ENCODE measurements at regions not wholly inside any gene's neighbourhood (a gene's known extent, or its start where the extent isn't known, plus 50 kb on each side); places are given as distances from the start of the nearest gene placed in this dataset.

- TF ChIP-seq, protein P1, sequence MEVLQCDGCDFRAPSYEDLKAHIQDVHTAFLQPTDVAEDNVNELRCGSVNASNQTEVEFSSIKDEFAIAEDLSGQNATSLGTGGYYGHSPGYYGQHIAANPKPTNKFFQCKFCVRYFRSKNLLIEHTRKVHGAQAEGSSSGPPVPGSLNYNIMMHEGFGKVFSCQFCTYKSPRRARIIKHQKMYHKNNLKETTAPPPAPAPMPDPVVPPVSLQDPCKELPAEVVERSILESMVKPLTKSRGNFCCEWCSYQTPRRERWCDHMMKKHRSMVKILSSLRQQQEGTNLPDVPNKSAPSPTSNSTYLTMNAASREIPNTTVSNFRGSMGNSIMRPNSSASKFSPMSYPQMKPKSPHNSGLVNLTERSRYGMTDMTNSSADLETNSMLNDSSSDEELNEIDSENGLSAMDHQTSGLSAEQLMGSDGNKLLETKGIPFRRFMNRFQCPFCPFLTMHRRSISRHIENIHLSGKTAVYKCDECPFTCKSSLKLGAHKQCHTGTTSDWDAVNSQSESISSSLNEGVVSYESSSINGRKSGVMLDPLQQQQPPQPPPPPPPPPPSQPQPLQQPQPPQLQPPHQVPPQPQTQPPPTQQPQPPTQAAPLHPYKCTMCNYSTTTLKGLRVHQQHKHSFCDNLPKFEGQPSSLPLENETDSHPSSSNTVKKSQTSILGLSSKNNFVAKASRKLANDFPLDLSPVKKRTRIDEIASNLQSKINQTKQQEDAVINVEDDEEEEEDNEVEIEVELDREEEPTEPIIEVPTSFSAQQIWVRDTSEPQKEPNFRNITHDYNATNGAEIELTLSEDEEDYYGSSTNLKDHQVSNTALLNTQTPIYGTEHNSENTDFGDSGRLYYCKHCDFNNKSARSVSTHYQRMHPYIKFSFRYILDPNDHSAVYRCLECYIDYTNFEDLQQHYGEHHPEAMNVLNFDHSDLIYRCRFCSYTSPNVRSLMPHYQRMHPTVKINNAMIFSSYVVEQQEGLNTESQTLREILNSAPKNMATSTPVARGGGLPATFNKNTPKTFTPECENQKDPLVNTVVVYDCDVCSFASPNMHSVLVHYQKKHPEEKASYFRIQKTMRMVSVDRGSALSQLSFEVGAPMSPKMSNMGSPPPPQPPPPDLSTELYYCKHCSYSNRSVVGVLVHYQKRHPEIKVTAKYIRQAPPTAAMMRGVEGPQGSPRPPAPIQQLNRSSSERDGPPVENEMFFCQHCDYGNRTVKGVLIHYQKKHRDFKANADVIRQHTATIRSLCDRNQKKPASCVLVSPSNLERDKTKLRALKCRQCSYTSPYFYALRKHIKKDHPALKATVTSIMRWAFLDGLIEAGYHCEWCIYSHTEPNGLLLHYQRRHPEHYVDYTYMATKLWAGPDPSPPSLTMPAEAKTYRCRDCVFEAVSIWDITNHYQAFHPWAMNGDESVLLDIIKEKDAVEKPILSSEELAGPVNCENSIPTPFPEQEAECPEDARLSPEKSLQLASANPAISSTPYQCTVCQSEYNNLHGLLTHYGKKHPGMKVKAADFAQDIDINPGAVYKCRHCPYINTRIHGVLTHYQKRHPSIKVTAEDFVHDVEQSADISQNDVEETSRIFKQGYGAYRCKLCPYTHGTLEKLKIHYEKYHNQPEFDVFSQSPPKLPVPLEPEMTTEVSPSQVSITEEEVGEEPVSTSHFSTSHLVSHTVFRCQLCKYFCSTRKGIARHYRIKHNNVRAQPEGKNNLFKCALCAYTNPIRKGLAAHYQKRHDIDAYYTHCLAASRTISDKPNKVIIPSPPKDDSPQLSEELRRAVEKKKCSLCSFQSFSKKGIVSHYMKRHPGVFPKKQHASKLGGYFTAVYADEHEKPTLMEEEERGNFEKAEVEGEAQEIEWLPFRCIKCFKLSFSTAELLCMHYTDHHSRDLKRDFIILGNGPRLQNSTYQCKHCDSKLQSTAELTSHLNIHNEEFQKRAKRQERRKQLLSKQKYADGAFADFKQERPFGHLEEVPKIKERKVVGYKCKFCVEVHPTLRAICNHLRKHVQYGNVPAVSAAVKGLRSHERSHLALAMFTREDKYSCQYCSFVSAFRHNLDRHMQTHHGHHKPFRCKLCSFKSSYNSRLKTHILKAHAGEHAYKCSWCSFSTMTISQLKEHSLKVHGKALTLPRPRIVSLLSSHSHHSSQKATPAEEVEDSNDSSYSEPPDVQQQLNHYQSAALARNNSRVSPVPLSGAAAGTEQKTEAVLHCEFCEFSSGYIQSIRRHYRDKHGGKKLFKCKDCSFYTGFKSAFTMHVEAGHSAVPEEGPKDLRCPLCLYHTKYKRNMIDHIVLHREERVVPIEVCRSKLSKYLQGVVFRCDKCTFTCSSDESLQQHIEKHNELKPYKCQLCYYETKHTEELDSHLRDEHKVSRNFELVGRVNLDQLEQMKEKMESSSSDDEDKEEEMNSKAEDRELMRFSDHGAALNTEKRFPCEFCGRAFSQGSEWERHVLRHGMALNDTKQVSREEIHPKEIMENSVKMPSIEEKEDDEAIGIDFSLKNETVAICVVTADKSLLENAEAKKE (CRISPR knock-in tag; IDR thresholded peaks at IDR 0.05) = no peak
- TF ChIP-seq EZH2 (IDR thresholded peaks at IDR 0.05; ENCODE audit: low read depth, unreplicated experiment) = no peak
Measured at GRCh38 chr18:45213040-45213333, 402.3 kb upstream of the SLC14A2 start (continued).

DNA sequence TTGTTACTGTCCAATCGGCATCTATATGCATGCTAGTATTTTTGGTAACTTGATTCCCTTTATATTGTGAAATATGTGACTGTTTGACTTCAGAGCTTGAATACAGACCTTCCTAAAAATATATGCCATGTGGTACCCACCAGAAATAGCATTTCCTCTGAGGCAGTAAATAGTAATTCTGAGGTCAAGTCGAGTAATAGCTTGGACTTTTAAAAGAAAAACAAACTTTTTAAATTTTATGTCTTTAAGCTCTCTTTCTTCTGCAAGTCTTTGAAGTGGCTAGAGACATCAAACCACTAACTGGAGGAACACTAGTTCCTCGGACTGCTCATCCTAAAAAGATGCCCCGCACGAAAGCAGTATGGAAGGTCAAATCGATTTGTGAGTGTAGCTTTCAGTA lies 396.8 kb upstream of the SLC14A2 start:
- Mint-ChIP-seq H3K27ac (no peak overlapping the region), H3K4me3 (no peak overlapping the region), H3K36me3 (ENCODE audit: low read depth) (no peaks in the 10 kb centered on the region), H3K27me3 (ENCODE audit: insufficient read depth, low read depth, poor library complexity) (no peaks in the 10 kb centered on the region), H3K9me3 (no peaks in the 10 kb centered on the region), H3K4me1 (peaks cover 5% of the 10 kb centered on the region; the same call in 2 of the 3 replicates)
- no peak for ATAC-seq
- Histone ChIP-seq H3K4me3 (no peak overlapping the region), H3K9me2 (ENCODE audit: insufficient read depth) (peaks cover 12% of the 10 kb centered on the region; the same call in 1 of the 2 replicates), H4K20me1 (replicated peaks; ENCODE audit: insufficient read depth) (no peaks in the 10 kb centered on the region), H3K27ac (ENCODE audit: low read depth) (no peak overlapping the region), H3K36me3 (ENCODE audit: insufficient read depth) (no peaks in the 10 kb centered on the region), H3K79me2 (replicated peaks; ENCODE audit: insufficient read depth) (no peaks in the 10 kb centered on the region), H3F3A (replicated peaks; ENCODE audit: low read depth) (no peaks in the 10 kb centered on the region), H3K27me3 (ENCODE audit: insufficient read depth) (no peaks in the 10 kb centered on the region), H3K4me2 (no peak overlapping the region), H2AFZ (no peak overlapping the region), H3K4me1 (ENCODE audit: insufficient read depth) (peaks cover 3% of the 10 kb centered on the region; the same call in 1 of the 2 replicates)
- DNase-seq (ENCODE audit: low spot score) = no peak
- TF ChIP-seq, protein P2, sequence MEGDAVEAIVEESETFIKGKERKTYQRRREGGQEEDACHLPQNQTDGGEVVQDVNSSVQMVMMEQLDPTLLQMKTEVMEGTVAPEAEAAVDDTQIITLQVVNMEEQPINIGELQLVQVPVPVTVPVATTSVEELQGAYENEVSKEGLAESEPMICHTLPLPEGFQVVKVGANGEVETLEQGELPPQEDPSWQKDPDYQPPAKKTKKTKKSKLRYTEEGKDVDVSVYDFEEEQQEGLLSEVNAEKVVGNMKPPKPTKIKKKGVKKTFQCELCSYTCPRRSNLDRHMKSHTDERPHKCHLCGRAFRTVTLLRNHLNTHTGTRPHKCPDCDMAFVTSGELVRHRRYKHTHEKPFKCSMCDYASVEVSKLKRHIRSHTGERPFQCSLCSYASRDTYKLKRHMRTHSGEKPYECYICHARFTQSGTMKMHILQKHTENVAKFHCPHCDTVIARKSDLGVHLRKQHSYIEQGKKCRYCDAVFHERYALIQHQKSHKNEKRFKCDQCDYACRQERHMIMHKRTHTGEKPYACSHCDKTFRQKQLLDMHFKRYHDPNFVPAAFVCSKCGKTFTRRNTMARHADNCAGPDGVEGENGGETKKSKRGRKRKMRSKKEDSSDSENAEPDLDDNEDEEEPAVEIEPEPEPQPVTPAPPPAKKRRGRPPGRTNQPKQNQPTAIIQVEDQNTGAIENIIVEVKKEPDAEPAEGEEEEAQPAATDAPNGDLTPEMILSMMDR (conservative IDR thresholded peaks at IDR 0.05; ENCODE audit: low read depth in 2 of 2) = no peak
- TF ChIP-seq JUNB (IDR thresholded peaks at IDR 0.05; ENCODE audit: unreplicated experiment) (no peak), NANOG (IDR thresholded peaks at IDR 0.05; ENCODE audit: borderline replicate concordance) (no peak), ZNF331 (CRISPR knock-in tag; IDR thresholded peaks at IDR 0.05; ENCODE audit: low read depth) (no peak)
- TF ChIP-seq, protein P3, sequence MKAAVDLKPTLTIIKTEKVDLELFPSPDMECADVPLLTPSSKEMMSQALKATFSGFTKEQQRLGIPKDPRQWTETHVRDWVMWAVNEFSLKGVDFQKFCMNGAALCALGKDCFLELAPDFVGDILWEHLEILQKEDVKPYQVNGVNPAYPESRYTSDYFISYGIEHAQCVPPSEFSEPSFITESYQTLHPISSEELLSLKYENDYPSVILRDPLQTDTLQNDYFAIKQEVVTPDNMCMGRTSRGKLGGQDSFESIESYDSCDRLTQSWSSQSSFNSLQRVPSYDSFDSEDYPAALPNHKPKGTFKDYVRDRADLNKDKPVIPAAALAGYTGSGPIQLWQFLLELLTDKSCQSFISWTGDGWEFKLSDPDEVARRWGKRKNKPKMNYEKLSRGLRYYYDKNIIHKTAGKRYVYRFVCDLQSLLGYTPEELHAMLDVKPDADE (IDR thresholded peaks at IDR 0.05) = no peak
- TF ChIP-seq, protein P1 (CRISPR knock-in tag; IDR thresholded peaks at IDR 0.05) = no peak
